ENCODE measurements at regions not wholly inside any gene's neighbourhood (a gene's known extent, or its start where the extent isn't known, plus 50 kb on each side); places are given as distances from the start of the nearest gene placed in this dataset.

DNA sequence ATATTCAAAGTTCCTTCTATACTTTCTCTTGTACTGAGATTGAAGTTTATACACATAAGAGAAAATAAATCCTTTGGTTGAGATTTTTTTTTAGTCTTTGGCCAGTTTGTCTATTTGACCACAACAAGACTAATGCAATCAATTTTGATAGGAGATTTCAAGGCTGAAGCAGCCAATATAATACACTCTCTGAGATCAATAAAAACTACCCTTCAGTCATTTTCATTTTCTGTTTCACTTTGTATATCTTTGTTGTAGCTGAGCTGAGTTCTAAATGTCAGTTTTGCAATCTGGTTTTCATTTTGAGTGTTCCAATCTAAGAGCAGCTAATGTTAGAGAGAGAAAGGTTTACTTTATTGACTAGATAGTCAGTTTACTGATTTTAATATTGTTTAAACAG is 623.8 kb upstream of the ROBO1 start:
- H3K27ac ChIP-seq, result no peak overlapping the region
- no peak for TF ChIP-seq ZFX (IDR thresholded peaks at IDR 0.05; ENCODE audit: borderline replicate concordance)
- TF ChIP-seq, protein P1, sequence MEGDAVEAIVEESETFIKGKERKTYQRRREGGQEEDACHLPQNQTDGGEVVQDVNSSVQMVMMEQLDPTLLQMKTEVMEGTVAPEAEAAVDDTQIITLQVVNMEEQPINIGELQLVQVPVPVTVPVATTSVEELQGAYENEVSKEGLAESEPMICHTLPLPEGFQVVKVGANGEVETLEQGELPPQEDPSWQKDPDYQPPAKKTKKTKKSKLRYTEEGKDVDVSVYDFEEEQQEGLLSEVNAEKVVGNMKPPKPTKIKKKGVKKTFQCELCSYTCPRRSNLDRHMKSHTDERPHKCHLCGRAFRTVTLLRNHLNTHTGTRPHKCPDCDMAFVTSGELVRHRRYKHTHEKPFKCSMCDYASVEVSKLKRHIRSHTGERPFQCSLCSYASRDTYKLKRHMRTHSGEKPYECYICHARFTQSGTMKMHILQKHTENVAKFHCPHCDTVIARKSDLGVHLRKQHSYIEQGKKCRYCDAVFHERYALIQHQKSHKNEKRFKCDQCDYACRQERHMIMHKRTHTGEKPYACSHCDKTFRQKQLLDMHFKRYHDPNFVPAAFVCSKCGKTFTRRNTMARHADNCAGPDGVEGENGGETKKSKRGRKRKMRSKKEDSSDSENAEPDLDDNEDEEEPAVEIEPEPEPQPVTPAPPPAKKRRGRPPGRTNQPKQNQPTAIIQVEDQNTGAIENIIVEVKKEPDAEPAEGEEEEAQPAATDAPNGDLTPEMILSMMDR (IDR thresholded peaks at IDR 0.05), result no peak

GRCh38 chr3:80384811-80385210 is 617.0 kb upstream of the ROBO1 start:
- no peak overlapping the region for H3K27ac ChIP-seq
- TF ChIP-seq, protein P1 (IDR thresholded peaks at IDR 0.05), result no peak
- TF ChIP-seq ZFX (IDR thresholded peaks at IDR 0.05; ENCODE audit: borderline replicate concordance), result no peak

GRCh38 chr3:80374423-80374822 is 606.6 kb upstream of the ROBO1 start:
- H3K27ac ChIP-seq, result no peak overlapping the region
- TF ChIP-seq, protein P1 (IDR thresholded peaks at IDR 0.05), result no peak
- no peak for TF ChIP-seq ZFX (IDR thresholded peaks at IDR 0.05; ENCODE audit: borderline replicate concordance)

- no peak overlapping the region for H3K27ac ChIP-seq
- no peak for TF ChIP-seq ZFX (IDR thresholded peaks at IDR 0.05; ENCODE audit: borderline replicate concordance)
- TF ChIP-seq, protein P1 (IDR thresholded peaks at IDR 0.05), result no peak
Measured at GRCh38 chr3:80368616-80369015, 600.8 kb upstream of the ROBO1 start.

GRCh38 chr3:80366808-80367548 is 599.2 kb upstream of the ROBO1 start:
- no peak for TF ChIP-seq ZFX (IDR thresholded peaks at IDR 0.05; ENCODE audit: borderline replicate concordance)
- TF ChIP-seq, protein P1 (IDR thresholded peaks at IDR 0.05), result no peak
- no peak overlapping the region for H3K27ac ChIP-seq

GRCh38 chr3:80357761-80358160 is 590.0 kb upstream of the ROBO1 start:
- TF ChIP-seq, protein P1 (IDR thresholded peaks at IDR 0.05), result no peak
- TF ChIP-seq ZFX (IDR thresholded peaks at IDR 0.05; ENCODE audit: borderline replicate concordance), result no peak

DNA sequence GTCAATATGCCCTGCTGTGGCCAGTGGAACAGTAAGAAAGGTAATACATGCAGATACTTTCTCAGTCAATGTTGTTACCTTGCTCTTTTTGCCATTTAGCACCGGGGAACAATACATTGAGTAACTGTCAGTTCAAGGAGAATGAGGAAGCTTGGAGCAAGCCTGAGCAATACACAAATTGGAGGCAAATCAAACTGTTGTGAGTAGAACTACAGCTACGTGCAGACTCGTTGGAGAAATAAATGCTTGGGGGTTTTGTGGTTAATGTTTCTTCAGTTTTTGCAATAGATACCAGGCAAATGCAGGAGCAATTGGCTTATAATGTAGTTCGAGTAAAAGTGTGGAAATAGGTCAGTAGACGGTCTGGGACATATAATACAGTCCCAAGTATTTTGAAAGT is 587.3 kb upstream of the ROBO1 start:
- no peak overlapping the region for H3K27ac ChIP-seq
- no peak for TF ChIP-seq ZFX (IDR thresholded peaks at IDR 0.05; ENCODE audit: borderline replicate concordance)
- TF ChIP-seq, protein P1 (IDR thresholded peaks at IDR 0.05), result no peak

More at GRCh38 chr3:80357761-80358160, 590.0 kb upstream of the ROBO1 start:
- no peak overlapping the region for H3K27ac ChIP-seq

All from 22Rv1 (cell line).